ENCODE measurements at regions not wholly inside any gene's neighbourhood (a gene's known extent, or its start where the extent isn't known, plus 50 kb on each side); places are given as distances from the start of the nearest gene placed in this dataset.

DNA sequence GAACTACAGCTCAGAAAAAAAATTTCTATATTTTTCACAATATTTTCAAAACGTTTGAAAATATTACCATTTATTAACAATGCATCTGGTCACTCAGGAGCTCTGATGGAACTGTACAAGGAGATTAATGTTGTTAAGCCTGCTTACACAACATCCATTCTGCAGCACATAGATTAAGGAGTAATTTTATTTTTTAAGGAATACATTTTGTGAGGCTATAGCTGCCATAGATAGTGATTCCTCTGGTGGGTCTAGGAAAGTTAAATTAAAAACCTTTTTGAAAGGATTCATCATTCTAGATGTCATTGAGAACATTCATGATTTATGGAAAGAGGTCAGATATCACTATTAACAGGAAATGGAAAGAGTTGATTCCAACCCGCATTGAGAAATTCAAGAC, 196.9 kb downstream of the C3orf38 start:
- TF ChIP-seq, protein P1, sequence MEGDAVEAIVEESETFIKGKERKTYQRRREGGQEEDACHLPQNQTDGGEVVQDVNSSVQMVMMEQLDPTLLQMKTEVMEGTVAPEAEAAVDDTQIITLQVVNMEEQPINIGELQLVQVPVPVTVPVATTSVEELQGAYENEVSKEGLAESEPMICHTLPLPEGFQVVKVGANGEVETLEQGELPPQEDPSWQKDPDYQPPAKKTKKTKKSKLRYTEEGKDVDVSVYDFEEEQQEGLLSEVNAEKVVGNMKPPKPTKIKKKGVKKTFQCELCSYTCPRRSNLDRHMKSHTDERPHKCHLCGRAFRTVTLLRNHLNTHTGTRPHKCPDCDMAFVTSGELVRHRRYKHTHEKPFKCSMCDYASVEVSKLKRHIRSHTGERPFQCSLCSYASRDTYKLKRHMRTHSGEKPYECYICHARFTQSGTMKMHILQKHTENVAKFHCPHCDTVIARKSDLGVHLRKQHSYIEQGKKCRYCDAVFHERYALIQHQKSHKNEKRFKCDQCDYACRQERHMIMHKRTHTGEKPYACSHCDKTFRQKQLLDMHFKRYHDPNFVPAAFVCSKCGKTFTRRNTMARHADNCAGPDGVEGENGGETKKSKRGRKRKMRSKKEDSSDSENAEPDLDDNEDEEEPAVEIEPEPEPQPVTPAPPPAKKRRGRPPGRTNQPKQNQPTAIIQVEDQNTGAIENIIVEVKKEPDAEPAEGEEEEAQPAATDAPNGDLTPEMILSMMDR (tag by site-specific recombination; IDR thresholded peaks at IDR 0.05), result no peak
- TF ChIP-seq, protein P2, sequence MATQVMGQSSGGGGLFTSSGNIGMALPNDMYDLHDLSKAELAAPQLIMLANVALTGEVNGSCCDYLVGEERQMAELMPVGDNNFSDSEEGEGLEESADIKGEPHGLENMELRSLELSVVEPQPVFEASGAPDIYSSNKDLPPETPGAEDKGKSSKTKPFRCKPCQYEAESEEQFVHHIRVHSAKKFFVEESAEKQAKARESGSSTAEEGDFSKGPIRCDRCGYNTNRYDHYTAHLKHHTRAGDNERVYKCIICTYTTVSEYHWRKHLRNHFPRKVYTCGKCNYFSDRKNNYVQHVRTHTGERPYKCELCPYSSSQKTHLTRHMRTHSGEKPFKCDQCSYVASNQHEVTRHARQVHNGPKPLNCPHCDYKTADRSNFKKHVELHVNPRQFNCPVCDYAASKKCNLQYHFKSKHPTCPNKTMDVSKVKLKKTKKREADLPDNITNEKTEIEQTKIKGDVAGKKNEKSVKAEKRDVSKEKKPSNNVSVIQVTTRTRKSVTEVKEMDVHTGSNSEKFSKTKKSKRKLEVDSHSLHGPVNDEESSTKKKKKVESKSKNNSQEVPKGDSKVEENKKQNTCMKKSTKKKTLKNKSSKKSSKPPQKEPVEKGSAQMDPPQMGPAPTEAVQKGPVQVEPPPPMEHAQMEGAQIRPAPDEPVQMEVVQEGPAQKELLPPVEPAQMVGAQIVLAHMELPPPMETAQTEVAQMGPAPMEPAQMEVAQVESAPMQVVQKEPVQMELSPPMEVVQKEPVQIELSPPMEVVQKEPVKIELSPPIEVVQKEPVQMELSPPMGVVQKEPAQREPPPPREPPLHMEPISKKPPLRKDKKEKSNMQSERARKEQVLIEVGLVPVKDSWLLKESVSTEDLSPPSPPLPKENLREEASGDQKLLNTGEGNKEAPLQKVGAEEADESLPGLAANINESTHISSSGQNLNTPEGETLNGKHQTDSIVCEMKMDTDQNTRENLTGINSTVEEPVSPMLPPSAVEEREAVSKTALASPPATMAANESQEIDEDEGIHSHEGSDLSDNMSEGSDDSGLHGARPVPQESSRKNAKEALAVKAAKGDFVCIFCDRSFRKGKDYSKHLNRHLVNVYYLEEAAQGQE (tag by site-specific recombination; IDR thresholded peaks at IDR 0.05), result no peak
- no peak for TF ChIP-seq SP2 (tag by site-specific recombination; IDR thresholded peaks at IDR 0.05)
- TF ChIP-seq MZF1 (tag by site-specific recombination; IDR thresholded peaks at IDR 0.05; ENCODE audit: borderline replicate concordance), result no peak

Measured in HEK293 (cell line).